ENCODE measurements at regions not wholly inside any gene's neighbourhood (a gene's known extent, or its start where the extent isn't known, plus 50 kb on each side); places are given as distances from the start of the nearest gene placed in this dataset.

DNA sequence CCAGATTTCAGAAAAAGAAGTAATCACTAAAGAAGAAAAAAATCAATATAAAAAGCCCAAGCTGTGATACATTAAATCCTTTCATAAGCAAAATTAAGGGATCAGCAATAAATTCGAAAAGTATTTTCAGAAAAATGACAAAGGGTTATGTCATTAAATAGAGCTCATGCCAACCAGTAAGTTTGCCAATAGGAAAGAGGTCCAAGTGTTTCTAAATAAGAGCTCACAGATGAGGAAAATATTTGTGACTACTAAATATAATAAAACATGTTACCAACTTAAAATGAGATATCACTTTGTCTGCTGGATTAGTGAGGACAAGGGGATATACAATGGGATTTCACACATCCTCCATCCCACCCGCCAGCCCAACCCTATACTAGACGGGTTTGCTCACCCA, 140.3 kb upstream of the EYA4 start:
- H3K9me3 Mint-ChIP-seq (ENCODE audit: unreplicated experiment) = no peaks in the 10 kb centered on the region
- no peak overlapping the region for H3K27ac Mint-ChIP-seq (ENCODE audit: low read depth, unreplicated experiment)
- H3K36me3 Mint-ChIP-seq (ENCODE audit: insufficient read depth, unreplicated experiment) = no peaks in the 10 kb centered on the region
- no peak overlapping the region for H3K4me3 Mint-ChIP-seq (ENCODE audit: unreplicated experiment)
- no TSS peak for BruUV-seq (replicated peaks)
- no peaks in the 10 kb centered on the region for H3K4me1 Mint-ChIP-seq (ENCODE audit: insufficient read depth, unreplicated experiment)
- CTCF ChIA-PET = no interaction called here
- no peak for DNase-seq (ENCODE audit: unreplicated experiment)
- POLR2A ChIA-PET = interaction anchor here (0.7 kb wide), 1 partner anchor 164 kb away, joined by 3 read pairs; no protein-coding TSS in a partner anchor
- TF ChIP-seq, protein P1, sequence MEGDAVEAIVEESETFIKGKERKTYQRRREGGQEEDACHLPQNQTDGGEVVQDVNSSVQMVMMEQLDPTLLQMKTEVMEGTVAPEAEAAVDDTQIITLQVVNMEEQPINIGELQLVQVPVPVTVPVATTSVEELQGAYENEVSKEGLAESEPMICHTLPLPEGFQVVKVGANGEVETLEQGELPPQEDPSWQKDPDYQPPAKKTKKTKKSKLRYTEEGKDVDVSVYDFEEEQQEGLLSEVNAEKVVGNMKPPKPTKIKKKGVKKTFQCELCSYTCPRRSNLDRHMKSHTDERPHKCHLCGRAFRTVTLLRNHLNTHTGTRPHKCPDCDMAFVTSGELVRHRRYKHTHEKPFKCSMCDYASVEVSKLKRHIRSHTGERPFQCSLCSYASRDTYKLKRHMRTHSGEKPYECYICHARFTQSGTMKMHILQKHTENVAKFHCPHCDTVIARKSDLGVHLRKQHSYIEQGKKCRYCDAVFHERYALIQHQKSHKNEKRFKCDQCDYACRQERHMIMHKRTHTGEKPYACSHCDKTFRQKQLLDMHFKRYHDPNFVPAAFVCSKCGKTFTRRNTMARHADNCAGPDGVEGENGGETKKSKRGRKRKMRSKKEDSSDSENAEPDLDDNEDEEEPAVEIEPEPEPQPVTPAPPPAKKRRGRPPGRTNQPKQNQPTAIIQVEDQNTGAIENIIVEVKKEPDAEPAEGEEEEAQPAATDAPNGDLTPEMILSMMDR (IDR thresholded peaks at IDR 0.05; ENCODE audit: unreplicated experiment) = no peak
- H3K27me3 Mint-ChIP-seq (ENCODE audit: insufficient read depth, unreplicated experiment) = peaks cover 86% of the 10 kb centered on the region
- intact Hi-C loops (cut with micrococcal nuclease) = no loop called here

DNA sequence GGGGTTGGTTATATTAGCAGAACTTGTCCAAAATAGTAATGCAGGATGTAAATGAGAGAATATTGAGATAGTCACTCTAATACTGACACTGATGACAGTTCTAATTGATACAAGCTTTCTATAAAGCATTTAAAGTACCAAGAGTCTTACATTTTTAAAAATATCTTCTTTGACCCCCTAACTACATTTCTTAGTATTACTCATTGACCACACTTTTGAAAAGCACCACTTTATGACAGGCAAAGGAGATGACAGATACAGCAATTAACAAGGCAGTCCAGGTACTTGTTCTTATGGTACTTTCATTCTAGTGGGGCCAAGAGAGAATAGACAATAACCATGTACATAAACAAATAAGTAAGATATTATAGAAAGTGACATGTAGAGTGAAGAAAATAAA, 139.4 kb upstream of the EYA4 start:
- BruUV-seq (replicated peaks) = no TSS peak
- POLR2A ChIA-PET = interaction anchor here (0.7 kb wide), 1 partner anchor 163 kb away, joined by 3 read pairs; no protein-coding TSS in a partner anchor
- H3K4me3 Mint-ChIP-seq (ENCODE audit: unreplicated experiment) = no peak overlapping the region
- no peaks in the 10 kb centered on the region for H3K9me3 Mint-ChIP-seq (ENCODE audit: unreplicated experiment)
- peaks cover 86% of the 10 kb centered on the region for H3K27me3 Mint-ChIP-seq (ENCODE audit: insufficient read depth, unreplicated experiment)
- no peaks in the 10 kb centered on the region for H3K36me3 Mint-ChIP-seq (ENCODE audit: insufficient read depth, unreplicated experiment)
- intact Hi-C loops (cut with micrococcal nuclease) = no loop called here
- CTCF ChIA-PET = no interaction called here
- TF ChIP-seq, protein P1 (IDR thresholded peaks at IDR 0.05; ENCODE audit: unreplicated experiment) = no peak
- no peak overlapping the region for H3K27ac Mint-ChIP-seq (ENCODE audit: low read depth, unreplicated experiment)
- H3K4me1 Mint-ChIP-seq (ENCODE audit: insufficient read depth, unreplicated experiment) = no peaks in the 10 kb centered on the region
- DNase-seq (ENCODE audit: unreplicated experiment) = no peak

DNA sequence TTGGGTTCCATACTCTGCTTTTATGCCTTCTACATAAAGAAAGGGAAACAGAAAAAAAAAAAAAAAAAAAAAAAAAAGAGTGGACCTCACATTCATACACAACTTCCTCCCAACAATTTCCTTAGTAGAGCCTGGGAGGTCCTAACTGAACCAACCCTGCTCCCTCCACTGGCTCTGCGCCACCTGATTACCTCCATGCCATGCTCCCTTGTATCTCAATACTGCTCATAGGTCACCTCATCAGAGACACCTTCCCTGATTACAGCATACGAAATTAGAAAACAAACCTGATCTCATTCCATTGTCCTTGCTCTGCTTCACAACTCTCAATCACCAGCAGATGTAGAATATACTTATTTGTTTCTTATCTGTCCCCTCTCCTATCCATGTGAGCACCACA, 134.2 kb upstream of the EYA4 start:
- H3K9me3 Mint-ChIP-seq (ENCODE audit: unreplicated experiment) = no peaks in the 10 kb centered on the region
- H3K27me3 Mint-ChIP-seq (ENCODE audit: insufficient read depth, unreplicated experiment) = peaks cover 97% of the 10 kb centered on the region
- TF ChIP-seq, protein P1 (IDR thresholded peaks at IDR 0.05; ENCODE audit: unreplicated experiment) = no peak
- no peak overlapping the region for H3K27ac Mint-ChIP-seq (ENCODE audit: low read depth, unreplicated experiment)
- no peak overlapping the region for H3K4me3 Mint-ChIP-seq (ENCODE audit: unreplicated experiment)
- ChIA-PET CTCF (no interaction called here), POLR2A (no interaction called here)
- DNase-seq (ENCODE audit: unreplicated experiment) = no peak
- BruUV-seq (replicated peaks) = no TSS peak
- intact Hi-C loops (cut with micrococcal nuclease) = no loop called here
- no peaks in the 10 kb centered on the region for H3K4me1 Mint-ChIP-seq (ENCODE audit: insufficient read depth, unreplicated experiment)
- no peaks in the 10 kb centered on the region for H3K36me3 Mint-ChIP-seq (ENCODE audit: insufficient read depth, unreplicated experiment)

DNA sequence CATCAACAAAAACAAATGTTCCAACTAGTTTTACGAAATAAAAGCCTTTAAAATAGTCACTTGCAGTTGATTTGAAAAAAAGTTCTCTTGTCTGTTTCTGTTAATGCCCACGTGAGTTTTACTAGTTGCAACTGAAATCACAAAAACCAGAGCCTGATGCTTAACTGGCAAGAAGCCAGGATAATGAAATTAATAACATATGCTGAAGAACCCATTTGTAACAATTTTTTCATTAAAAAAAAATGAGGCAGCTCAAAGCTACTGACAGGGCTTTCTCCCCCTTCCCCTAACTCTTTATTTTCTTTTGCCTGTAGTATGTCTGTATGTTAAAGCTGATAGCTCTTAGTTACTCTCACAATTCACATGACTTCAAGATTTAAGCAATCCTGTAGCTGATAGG, 132.7 kb upstream of the EYA4 start:
- ChIA-PET CTCF (no interaction called here), POLR2A (no interaction called here)
- Mint-ChIP-seq H3K36me3 (ENCODE audit: insufficient read depth, unreplicated experiment) (no peaks in the 10 kb centered on the region), H3K4me3 (ENCODE audit: unreplicated experiment) (no peak overlapping the region), H3K27ac (ENCODE audit: low read depth, unreplicated experiment) (no peak overlapping the region), H3K4me1 (ENCODE audit: insufficient read depth, unreplicated experiment) (no peaks in the 10 kb centered on the region), H3K27me3 (ENCODE audit: insufficient read depth, unreplicated experiment) (peaks cover 97% of the 10 kb centered on the region), H3K9me3 (ENCODE audit: unreplicated experiment) (no peaks in the 10 kb centered on the region)
- intact Hi-C loops (cut with micrococcal nuclease) = no loop called here
- no peak for DNase-seq (ENCODE audit: unreplicated experiment)
- no TSS peak for BruUV-seq (replicated peaks)
- TF ChIP-seq, protein P1 (IDR thresholded peaks at IDR 0.05; ENCODE audit: unreplicated experiment) = no peak

All from MCF 10A (cell line).